GM12878 (cell line): ENCODE measurements at regions not wholly inside any gene's neighbourhood (a gene's known extent, or its start where the extent isn't known, plus 50 kb on each side); places are given as distances from the start of the nearest gene placed in this dataset.

Source experiments
- ATAC-seq: fragments of 200-7000 bp; cut with Tn5 transposase; 3 replicates; pipeline ENCODE4 v1.9.1; 2020; ENCODE audit warnings: mild to moderate bottlenecking, moderate library complexity
- BruUV-seq: library from RNA; stranded (reverse); fragments of 400-500 nt; replicated peaks from 2 replicates; lab custom pipeline; 2021; lab: Mats Ljungman, UMichigan
- CTCF ChIA-PET: fragments of 300-600 bp; sonication (Branson Sonifier 250); formaldehyde crosslinking; extraction: SDS; loops from one replicate; lab custom pipeline; 2021; ENCODE audit warnings: inconsistent platforms; lab: Yijun Ruan, JAX
- POLR2A ChIA-PET: fragments of 350-600 bp; formaldehyde crosslinking; extraction: SDS; loops from one replicate; lab custom pipeline; 2021; ENCODE audit warnings: inconsistent platforms; lab: Charles Lee
- RAD21 ChIA-PET: fragments of 300-600 bp; sonication (Branson Sonifier 250); formaldehyde crosslinking; loops from one replicate; lab custom pipeline; 2023; ENCODE audit warnings: antibody characterized with exemption; ENCODE audit not compliant: unreplicated experiment; lab: Charles Lee
- SMC1A ChIA-PET: fragments of 300-600 bp; sonication (Branson Sonifier 250); formaldehyde crosslinking; loops from one replicate; lab custom pipeline; 2023; ENCODE audit not compliant: unreplicated experiment, uncharacterized antibody; lab: Charles Lee
- DNase-seq: peaks from one replicate; pipeline ENCODE4 v3.0.0-alpha.2; 2011; ENCODE audit warnings: low read depth, low spot score
- FAIRE-seq: peaks from 3 replicates; lab custom pipeline; 2011; peaks lifted over from hg19 to GRCh38; lab: Jason Lieb, UNC
- H2AFZ ChIP-seq: 2 replicates; pipeline ENCODE4 v1.6.0; 2011; ENCODE audit warnings: low read depth, low read length, control low read depth; ENCODE audit not compliant: control insufficient read depth
- H3K27ac ChIP-seq: 2 replicates; pipeline ENCODE4 v1.5.1; 2011; ENCODE audit warnings: control low read depth; ENCODE audit not compliant: control insufficient read depth, insufficient read depth
- H3K27me3 ChIP-seq, 2 experiments: replicated peaks in 1 of 2; 2 replicates each; pipeline versions ENCODE4 v1.6.0 to v1.6.1; 2011; ENCODE audit warnings: low read length in 1 of 2; ENCODE audit not compliant: control insufficient read depth in 2 of 2, insufficient read depth in 2 of 2
- H3K36me3 ChIP-seq, 2 experiments: 2 replicates each; pipeline ENCODE4 v1.5.1; 2011; ENCODE audit warnings: low read length in 1 of 2; ENCODE audit not compliant: control insufficient read depth in 2 of 2, insufficient read depth in 2 of 2
- H3K4me1 ChIP-seq: 2 replicates; pipeline ENCODE4 v1.6.1; 2011; ENCODE audit warnings: mild to moderate bottlenecking, low read length, moderate library complexity, mixed read lengths; ENCODE audit not compliant: control insufficient read depth, insufficient read depth
- H3K4me2 ChIP-seq: 2 replicates; pipeline ENCODE4 v1.6.0; 2011; ENCODE audit warnings: control low read depth; ENCODE audit not compliant: control insufficient read depth, insufficient read depth
- H3K4me3 ChIP-seq: fragments of 200-600 bp; sonication (generic); 2 replicates; pipeline ENCODE4 v1.5.1; 2016
- H3K79me2 ChIP-seq: 2 replicates; pipeline ENCODE4 v1.6.0; 2011; ENCODE audit warnings: low read length; ENCODE audit not compliant: control insufficient read depth, insufficient read depth
- H3K9ac ChIP-seq: 2 replicates; pipeline ENCODE4 v1.8.0; 2011; ENCODE audit warnings: low read length, control low read depth, mixed read lengths; ENCODE audit not compliant: control insufficient read depth, insufficient read depth
- H3K9me3 ChIP-seq: replicated peaks from 3 replicates; pipeline ENCODE4 v1.5.1; 2011; ENCODE audit warnings: mild to moderate bottlenecking, low read length; ENCODE audit not compliant: control insufficient read depth, insufficient read depth
- H4K20me1 ChIP-seq: 2 replicates; pipeline ENCODE4 v1.6.0; 2011; ENCODE audit not compliant: control insufficient read depth, insufficient read depth
- ATF7 ChIP-seq: fragments of 450-650 bp; IDR thresholded peaks from 2 replicates; pipeline ENCODE4 v1.6.1; 2016; ENCODE audit warnings: low read depth, mild to moderate bottlenecking
- BACH1 ChIP-seq: fragments of 450-650 bp; IDR thresholded peaks from 2 replicates; pipeline ENCODE4 v1.6.1; 2017; ENCODE audit warnings: mild to moderate bottlenecking, borderline replicate concordance
- BCL11A ChIP-seq: IDR thresholded peaks from 2 replicates; pipeline ENCODE4 v1.6.1; 2011; ENCODE audit warnings: low read depth, low read length
- BMI1 ChIP-seq: fragments of 450-650 bp; IDR thresholded peaks from 2 replicates; pipeline ENCODE4 v1.6.1; 2016; ENCODE audit warnings: mild to moderate bottlenecking, moderate library complexity, borderline replicate concordance
- CBX5 ChIP-seq: sonication (generic); IDR thresholded peaks from 2 replicates; pipeline ENCODE4 v1.6.1; 2016; ENCODE audit warnings: low read depth, moderate library complexity, mild to moderate bottlenecking, inconsistent platforms
- FOXM1 ChIP-seq: IDR thresholded peaks from 2 replicates; pipeline ENCODE4 v1.6.1; 2012; ENCODE audit warnings: low read depth, mild to moderate bottlenecking, inconsistent platforms, low read length, moderate library complexity
- NR2F1 ChIP-seq: fragments of 450-650 bp; conservative IDR thresholded peaks from 2 replicates; pipeline ENCODE4 v1.6.1; 2017; ENCODE audit warnings: mild to moderate bottlenecking
- POLR2AphosphoS5 ChIP-seq: IDR thresholded peaks from 2 replicates; pipeline ENCODE4 v1.6.1; 2011; ENCODE audit warnings: mild to moderate bottlenecking, low read length, inconsistent platforms
- RFX5 ChIP-seq: IDR thresholded peaks from 2 replicates; pipeline ENCODE4 v1.6.1; 2011; ENCODE audit warnings: low read depth, low read length, improper control_type of control experiment
- SMAD1 ChIP-seq: fragments of 450-650 bp; IDR thresholded peaks from 2 replicates; pipeline ENCODE4 v1.6.1; 2018; ENCODE audit warnings: mild to moderate bottlenecking, low read depth; ENCODE audit not compliant: partially characterized antibody
- YY1 ChIP-seq: IDR thresholded peaks from 2 replicates; pipeline ENCODE4 v1.6.1; 2011; ENCODE audit warnings: low read depth, mild to moderate bottlenecking, low read length
- ZNF622 ChIP-seq: fragments of 450-650 bp; IDR thresholded peaks from 2 replicates; pipeline ENCODE4 v1.6.1; 2017; ENCODE audit warnings: mild to moderate bottlenecking, inconsistent platforms
- WGBS: methylation state at CpG from one replicate; pipeline ENCODE4 v1.1.6; 2016; ENCODE audit warnings: low lambda C conversion rate; ENCODE audit not compliant: insufficient replicate concordance, insufficient coverage; ENCODE audit errors: missing lambda C conversion rate; 5-methylcytosine and 5-hydroxymethylcytosine counted together
- in situ Hi-C: fragments of 300-500 bp; cut with MboI; formaldehyde crosslinking; loops from 9 replicates; pipeline ENCODE4 v1.14.3; 2018; ENCODE audit warnings: mixed read lengths
- intact Hi-C: fragments of 100-400 bp; cut with micrococcal nuclease; formaldehyde crosslinking; loops from one replicate; pipeline ENCODE4 v1.14.2; 2022; ENCODE audit not compliant: unreplicated experiment
- TF ChIP-seq, protein P1 (sequence below): fragments of 450-650 bp; IDR thresholded peaks from 2 replicates; pipeline ENCODE4 v1.6.1; 2014; ENCODE audit warnings: mild to moderate bottlenecking
- TF ChIP-seq, protein P2 (sequence below): fragments of 450-650 bp; IDR thresholded peaks from 2 replicates; pipeline ENCODE4 v1.6.1; 2016; ENCODE audit warnings: mild to moderate bottlenecking
- TF ChIP-seq, protein P3 (sequence below): fragments of 450-650 bp; IDR thresholded peaks from 2 replicates; pipeline ENCODE4 v1.6.1; 2017; ENCODE audit warnings: antibody characterized with exemption, mild to moderate bottlenecking, moderate library complexity

DNA sequence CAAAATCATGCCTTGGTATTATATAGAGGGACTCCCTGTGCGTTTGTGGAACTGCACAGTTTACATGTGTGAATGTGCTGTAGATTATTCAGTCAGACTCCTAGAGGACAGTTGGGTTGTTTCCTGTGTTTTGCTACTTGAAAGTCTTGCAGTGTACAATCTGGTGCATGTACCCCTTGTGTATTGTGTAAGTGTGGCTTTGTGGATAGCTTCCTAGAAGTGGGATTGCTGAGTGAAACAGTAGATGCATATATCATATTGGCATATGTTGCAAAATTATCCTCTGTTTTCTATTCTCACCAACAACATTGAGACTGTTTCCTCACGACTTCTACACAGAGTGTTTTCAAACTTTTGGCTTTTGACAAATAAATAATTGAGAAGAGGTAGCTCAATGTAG lies 263.7 kb downstream of the MAP2K6 start:
- no peak for FAIRE-seq
- ChIA-PET RAD21 (interaction anchor here (1.2 kb wide), 1 partner anchor 944 kb away, joined by 3 read pairs; no protein-coding TSS in a partner anchor), CTCF (interaction anchor here (2.1 kb wide), 1 partner anchor 874 kb away, joined by 5 read pairs; no protein-coding TSS in a partner anchor), SMC1A (interaction anchor here (0.9 kb wide), 1 partner anchor 204 kb away, joined by 4 read pairs; no protein-coding TSS in a partner anchor), POLR2A (no interaction called here)
- no TSS peak for BruUV-seq
- no peak for DNase-seq
- H3K79me2 ChIP-seq = no peaks in the 10 kb centered on the region
- intact Hi-C loops (no loop called here), in situ Hi-C loops (no loop called here)
- H4K20me1 ChIP-seq = no peaks in the 10 kb centered on the region
- WGBS = 0% methylated on average over 2 of the region's 2 CpGs
- ATAC-seq = no peak
- no peaks in the 10 kb centered on the region for H3K9me3 ChIP-seq
- no peaks in the 10 kb centered on the region for H3K27me3 ChIP-seq
- TF ChIP-seq BACH1 = no peak
- TF ChIP-seq, protein P1, sequence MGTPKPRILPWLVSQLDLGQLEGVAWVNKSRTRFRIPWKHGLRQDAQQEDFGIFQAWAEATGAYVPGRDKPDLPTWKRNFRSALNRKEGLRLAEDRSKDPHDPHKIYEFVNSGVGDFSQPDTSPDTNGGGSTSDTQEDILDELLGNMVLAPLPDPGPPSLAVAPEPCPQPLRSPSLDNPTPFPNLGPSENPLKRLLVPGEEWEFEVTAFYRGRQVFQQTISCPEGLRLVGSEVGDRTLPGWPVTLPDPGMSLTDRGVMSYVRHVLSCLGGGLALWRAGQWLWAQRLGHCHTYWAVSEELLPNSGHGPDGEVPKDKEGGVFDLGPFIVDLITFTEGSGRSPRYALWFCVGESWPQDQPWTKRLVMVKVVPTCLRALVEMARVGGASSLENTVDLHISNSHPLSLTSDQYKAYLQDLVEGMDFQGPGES = no peak
- TF ChIP-seq FOXM1 = no peak
- no peak for TF ChIP-seq ZNF622
- no peak overlapping the region for H3K4me3 ChIP-seq
- no peaks in the 10 kb centered on the region for H3K36me3 ChIP-seq
- no peaks in the 10 kb centered on the region for H3K4me1 ChIP-seq
- H3K4me2 ChIP-seq = no peak overlapping the region
- H3K27ac ChIP-seq = no peak overlapping the region
- no peak overlapping the region for H2AFZ ChIP-seq
- no peak overlapping the region for H3K9ac ChIP-seq

DNA sequence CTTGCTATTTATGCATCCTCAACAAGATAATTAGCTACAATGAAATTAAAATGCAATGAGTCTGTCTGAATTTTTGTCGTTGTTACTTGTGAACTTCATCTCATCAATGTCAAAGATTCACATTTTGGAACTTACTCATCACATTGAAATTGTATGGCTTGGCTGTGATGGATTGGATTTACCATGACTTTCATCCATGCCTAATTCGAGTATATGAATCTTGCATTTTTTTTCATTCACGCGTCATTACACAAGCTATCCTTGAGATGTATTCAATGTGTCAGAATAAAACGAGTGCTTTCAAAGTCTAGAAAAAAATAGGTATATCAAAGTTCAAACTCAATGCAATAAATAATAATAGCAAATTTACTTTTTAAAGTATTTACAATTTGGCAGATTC lies 265.3 kb downstream of the MAP2K6 start:
- Histone ChIP-seq H3K4me3 (no peak overlapping the region), H3K36me3 (no peaks in the 10 kb centered on the region), H4K20me1 (no peaks in the 10 kb centered on the region), H3K9ac (no peak overlapping the region), H3K79me2 (no peaks in the 10 kb centered on the region), H3K27me3 (no peaks in the 10 kb centered on the region), H3K27ac (no peak overlapping the region), H3K9me3 (no peaks in the 10 kb centered on the region), H3K4me1 (no peaks in the 10 kb centered on the region), H2AFZ (no peak overlapping the region), H3K4me2 (no peak overlapping the region)
- no peak for ATAC-seq
- BruUV-seq = no TSS peak
- RAD21 ChIA-PET = no interaction called here
- POLR2A ChIA-PET = no interaction called here
- SMC1A ChIA-PET = no interaction called here
- CTCF ChIA-PET = no interaction called here
- no peak for DNase-seq
- no peak for FAIRE-seq
- intact Hi-C loops = no loop called here
- TF ChIP-seq YY1 (no peak), BMI1 (no peak), BACH1 (no peak), NR2F1 (no peak), SMAD1 (no peak), CBX5 (no peak), BCL11A (no peak), POLR2AphosphoS5 (no peak), RFX5 (no peak), ATF7 (no peak)
- TF ChIP-seq, protein P2, sequence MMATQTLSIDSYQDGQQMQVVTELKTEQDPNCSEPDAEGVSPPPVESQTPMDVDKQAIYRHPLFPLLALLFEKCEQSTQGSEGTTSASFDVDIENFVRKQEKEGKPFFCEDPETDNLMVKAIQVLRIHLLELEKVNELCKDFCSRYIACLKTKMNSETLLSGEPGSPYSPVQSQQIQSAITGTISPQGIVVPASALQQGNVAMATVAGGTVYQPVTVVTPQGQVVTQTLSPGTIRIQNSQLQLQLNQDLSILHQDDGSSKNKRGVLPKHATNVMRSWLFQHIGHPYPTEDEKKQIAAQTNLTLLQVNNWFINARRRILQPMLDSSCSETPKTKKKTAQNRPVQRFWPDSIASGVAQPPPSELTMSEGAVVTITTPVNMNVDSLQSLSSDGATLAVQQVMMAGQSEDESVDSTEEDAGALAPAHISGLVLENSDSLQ = no peak
- TF ChIP-seq, protein P3, sequence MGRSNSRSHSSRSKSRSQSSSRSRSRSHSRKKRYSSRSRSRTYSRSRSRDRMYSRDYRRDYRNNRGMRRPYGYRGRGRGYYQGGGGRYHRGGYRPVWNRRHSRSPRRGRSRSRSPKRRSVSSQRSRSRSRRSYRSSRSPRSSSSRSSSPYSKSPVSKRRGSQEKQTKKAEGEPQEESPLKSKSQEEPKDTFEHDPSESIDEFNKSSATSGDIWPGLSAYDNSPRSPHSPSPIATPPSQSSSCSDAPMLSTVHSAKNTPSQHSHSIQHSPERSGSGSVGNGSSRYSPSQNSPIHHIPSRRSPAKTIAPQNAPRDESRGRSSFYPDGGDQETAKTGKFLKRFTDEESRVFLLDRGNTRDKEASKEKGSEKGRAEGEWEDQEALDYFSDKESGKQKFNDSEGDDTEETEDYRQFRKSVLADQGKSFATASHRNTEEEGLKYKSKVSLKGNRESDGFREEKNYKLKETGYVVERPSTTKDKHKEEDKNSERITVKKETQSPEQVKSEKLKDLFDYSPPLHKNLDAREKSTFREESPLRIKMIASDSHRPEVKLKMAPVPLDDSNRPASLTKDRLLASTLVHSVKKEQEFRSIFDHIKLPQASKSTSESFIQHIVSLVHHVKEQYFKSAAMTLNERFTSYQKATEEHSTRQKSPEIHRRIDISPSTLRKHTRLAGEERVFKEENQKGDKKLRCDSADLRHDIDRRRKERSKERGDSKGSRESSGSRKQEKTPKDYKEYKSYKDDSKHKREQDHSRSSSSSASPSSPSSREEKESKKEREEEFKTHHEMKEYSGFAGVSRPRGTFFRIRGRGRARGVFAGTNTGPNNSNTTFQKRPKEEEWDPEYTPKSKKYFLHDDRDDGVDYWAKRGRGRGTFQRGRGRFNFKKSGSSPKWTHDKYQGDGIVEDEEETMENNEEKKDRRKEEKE = no peak
- TF ChIP-seq, all 136 proteins: peak for 0
- in situ Hi-C loops = no loop called here
- WGBS = 28% methylated on average over 5 of the region's 5 CpGs
